GM13977 (cell line): ENCODE measurements at regions not wholly inside any gene's neighbourhood (a gene's known extent, or its start where the extent isn't known, plus 50 kb on each side); places are given as distances from the start of the nearest gene placed in this dataset.
A peak's percentile ranks its signal among the peaks of the same experiment; 100 is the strongest.

Experiments used
- DNase-seq: peaks from one replicate; pipeline ENCODE4 v3.0.0; 2012; ENCODE audit warnings: low spot score
- CTCF ChIP-seq: IDR thresholded peaks from 2 replicates; pipeline ENCODE4 v1.5.1; 2012; ENCODE audit warnings: mild to moderate bottlenecking, control low read depth; ENCODE audit not compliant: insufficient read depth; ENCODE audit errors: extremely low read depth, missing control alignments
- in situ Hi-C: fragments of 300-500 bp; cut with MboI; formaldehyde crosslinking; loops from one replicate; pipeline ENCODE4 v1.12.0; 2022; ENCODE audit warnings: low sequenced_read_pairs, low pct_unique_long_range_greater_than_20kb, mixed read lengths, inconsistent platforms; ENCODE audit not compliant: unreplicated experiment

GRCh38 chr7:113301141-113301540 lies 182.8 kb upstream of the SMIM30 start:
- no peak for DNase-seq
- no peak for TF ChIP-seq CTCF
- in situ Hi-C loops = no loop called here

- in situ Hi-C loops = no loop called here
- DNase-seq = no peak
- TF ChIP-seq CTCF = no peak
These were observed 181.4 kb upstream of the SMIM30 start for GRCh38 chr7:113299748-113300147.

- in situ Hi-C loops = no loop called here
- DNase-seq = no peak
- TF ChIP-seq CTCF = no peak
These were observed 180.1 kb upstream of the SMIM30 start for GRCh38 chr7:113298501-113298900.

- in situ Hi-C loops = no loop called here
- DNase-seq = no peak
- TF ChIP-seq CTCF = no peak
These were observed 176.4 kb upstream of the SMIM30 start for GRCh38 chr7:113294750-113295149.

DNA sequence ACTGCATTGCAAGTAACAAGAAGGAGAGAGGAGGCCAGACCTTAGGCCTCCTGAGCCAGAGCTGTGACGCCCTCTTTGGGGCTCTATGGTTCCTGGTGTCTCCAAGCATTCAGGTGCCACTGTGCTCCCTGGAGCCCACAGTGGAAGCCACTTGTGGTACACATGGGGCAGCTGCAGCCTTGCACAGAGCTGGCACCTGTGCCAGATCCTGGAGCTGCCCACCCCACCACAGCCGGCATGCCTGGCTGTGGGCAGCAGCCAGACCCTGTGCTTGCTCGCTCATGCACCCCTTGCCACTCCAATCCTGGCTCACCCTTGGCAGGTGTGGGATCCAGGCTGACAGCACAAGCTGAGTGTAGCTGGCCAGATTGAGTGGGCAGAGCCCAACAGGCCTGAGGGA lies 173.8 kb upstream of the SMIM30 start:
- in situ Hi-C loops = no loop called here
- no peak for DNase-seq
- no peak for TF ChIP-seq CTCF

GRCh38 chr7:113291058-113291457 lies 172.7 kb upstream of the SMIM30 start:
- TF ChIP-seq CTCF = no peak
- in situ Hi-C loops = no loop called here
- no peak for DNase-seq

GRCh38 chr7:113289140-113289740 lies 170.9 kb upstream of the SMIM30 start:
- DNase-seq = peak; percentile 26
- TF ChIP-seq CTCF = peak; percentile 59
- in situ Hi-C loops = no loop called here
